ENCODE measurements at regions not wholly inside any gene's neighbourhood (a gene's known extent, or its start where the extent isn't known, plus 50 kb on each side); places are given as distances from the start of the nearest gene placed in this dataset.

- no TSS peak for BruUV-seq (replicated peaks)
- no peak overlapping the region for H2BK15ac ChIP-seq (ENCODE audit: low read depth, low read length)
- dilution Hi-C loops (cut with HindIII; ENCODE audit: low sequenced_read_pairs, unreplicated experiment) (no loop called here), in situ Hi-C loops (cut with MboI; ENCODE audit: low sequenced_read_pairs) (no loop called here), intact Hi-C loops (cut with micrococcal nuclease) (no loop called here)
- no peak overlapping the region for H4K8ac ChIP-seq (ENCODE audit: low read depth in 2 of 2, low read length in 2 of 2)
- H2BK5ac ChIP-seq (ENCODE audit: low read depth, low read length, poor library complexity, severe bottlenecking) = no peak overlapping the region
- no peak overlapping the region for H4K91ac ChIP-seq (ENCODE audit: insufficient read depth, low read depth, low read length)
- no peak overlapping the region for H2AFZ ChIP-seq (replicated peaks; ENCODE audit: low read length, poor library complexity)
- H3K4me2 ChIP-seq (ENCODE audit: low read depth, low read length) = no peak overlapping the region
- no peak overlapping the region for H2BK20ac ChIP-seq (ENCODE audit: low read depth, low read length)
- no peak for TF ChIP-seq MXI1 (IDR thresholded peaks at IDR 0.05; ENCODE audit: borderline replicate concordance, low read depth, low read length)
- TF ChIP-seq NFE2L2 (IDR thresholded peaks at IDR 0.05; ENCODE audit: low read depth, low read length) = no peak
- TF ChIP-seq FOS (IDR thresholded peaks at IDR 0.05; ENCODE audit: low read depth, low read length) = no peak
- TF ChIP-seq BHLHE40 (IDR thresholded peaks at IDR 0.05; ENCODE audit: low read depth, low read length) = no peak
- TF ChIP-seq, protein P1, sequence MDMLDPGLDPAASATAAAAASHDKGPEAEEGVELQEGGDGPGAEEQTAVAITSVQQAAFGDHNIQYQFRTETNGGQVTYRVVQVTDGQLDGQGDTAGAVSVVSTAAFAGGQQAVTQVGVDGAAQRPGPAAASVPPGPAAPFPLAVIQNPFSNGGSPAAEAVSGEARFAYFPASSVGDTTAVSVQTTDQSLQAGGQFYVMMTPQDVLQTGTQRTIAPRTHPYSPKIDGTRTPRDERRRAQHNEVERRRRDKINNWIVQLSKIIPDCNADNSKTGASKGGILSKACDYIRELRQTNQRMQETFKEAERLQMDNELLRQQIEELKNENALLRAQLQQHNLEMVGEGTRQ (IDR thresholded peaks at IDR 0.05; ENCODE audit: low read depth, low read length) = no peak
- TF ChIP-seq MAZ (IDR thresholded peaks at IDR 0.05; ENCODE audit: borderline replicate concordance, low read depth, low read length) = no peak
- no peak for TF ChIP-seq POLR2A (IDR thresholded peaks at IDR 0.05; ENCODE audit: low read depth, low read length)
- no peak for TF ChIP-seq CTCF (conservative IDR thresholded peaks at IDR 0.05; ENCODE audit: low read depth, low read length)
- no peak for TF ChIP-seq SMC3 (IDR thresholded peaks at IDR 0.05; ENCODE audit: low read depth, low read length)
- TF ChIP-seq CHD1 (IDR thresholded peaks at IDR 0.05; ENCODE audit: low read depth, low read length) = no peak
- no peak for TF ChIP-seq RAD21 (IDR thresholded peaks at IDR 0.05; ENCODE audit: low read length)
- TF ChIP-seq RFX5 (IDR thresholded peaks at IDR 0.05; ENCODE audit: low read depth, low read length) = no peak
- TF ChIP-seq MAFK (IDR thresholded peaks at IDR 0.05; ENCODE audit: low read depth, low read length) = no peak
- no peak overlapping the region for H3K14ac ChIP-seq (replicated peaks; ENCODE audit: low read depth, low read length)
- no peak overlapping the region for H3K27ac ChIP-seq (ENCODE audit: insufficient read depth, low read length)
- no peak overlapping the region for H3K23ac ChIP-seq (ENCODE audit: low read depth, low read length)
- ChIA-PET POLR2A (ENCODE audit: unreplicated experiment) (no interaction called here), CTCF (no interaction called here)
- no peak overlapping the region for H3K9ac ChIP-seq (ENCODE audit: low read depth, low read length)
- DNase-seq (no peak), ATAC-seq (ENCODE audit: low read depth) (no peak)
- no peaks in the 10 kb centered on the region for H3K27me3 ChIP-seq (ENCODE audit: control insufficient read depth, insufficient read depth, low read length)
- no peak overlapping the region for H3K56ac ChIP-seq (ENCODE audit: extremely low read depth, insufficient read depth, low read length)
- no CpG with 5 or more reads among the region's 1 CpG for WGBS, 2 experiments (ENCODE audit: extremely low coverage in 2 of 2, insufficient read length in 1 of 2)
- H3K9me1 ChIP-seq (ENCODE audit: insufficient read depth, low read length) = no peaks in the 10 kb centered on the region
- H2BK120ac ChIP-seq (ENCODE audit: low read depth, low read length) = no peak overlapping the region
- H3K18ac ChIP-seq (ENCODE audit: low read depth, low read length) = no peak overlapping the region
- H3K36me3 ChIP-seq (ENCODE audit: control insufficient read depth, insufficient read depth, low read length) = no peaks in the 10 kb centered on the region
- H2AK9ac ChIP-seq (replicated peaks; ENCODE audit: low read depth, low read length, poor library complexity) = no peak overlapping the region
- no peaks in the 10 kb centered on the region for H3K79me1 ChIP-seq (ENCODE audit: low read depth in 1 of 2, low read length in 2 of 2)
- H3K4ac ChIP-seq (ENCODE audit: low read depth, low read length) = no peak overlapping the region
- H2AK5ac ChIP-seq (ENCODE audit: low read depth, low read length) = no peak overlapping the region
- no peaks in the 10 kb centered on the region for H4K20me1 ChIP-seq (ENCODE audit: insufficient read depth, low read length)
- H3K4me1 ChIP-seq (ENCODE audit: control insufficient read depth, insufficient read depth, low read length) = no peaks in the 10 kb centered on the region
- no peak overlapping the region for H4K5ac ChIP-seq (ENCODE audit: low read depth, low read length)
- 0 out of 2 replicates have a peak, but pooled peaks cover 1% of the 10 kb centered on the region for H3K9me3 ChIP-seq (ENCODE audit: control insufficient read depth, insufficient read depth, low read length)
- no peak overlapping the region for H3K4me3 ChIP-seq (ENCODE audit: insufficient read depth, low read depth, low read length)
Observed at GRCh38 chr13:88754141-88754540, 1083.0 kb downstream of the SLITRK5 start.

Data from IMR-90 (cell line).